ENCODE measurements at regions not wholly inside any gene's neighbourhood (a gene's known extent, or its start where the extent isn't known, plus 50 kb on each side); places are given as distances from the start of the nearest gene placed in this dataset.
A peak's percentile ranks its signal among the peaks of the same experiment; 100 is the strongest.

DNA sequence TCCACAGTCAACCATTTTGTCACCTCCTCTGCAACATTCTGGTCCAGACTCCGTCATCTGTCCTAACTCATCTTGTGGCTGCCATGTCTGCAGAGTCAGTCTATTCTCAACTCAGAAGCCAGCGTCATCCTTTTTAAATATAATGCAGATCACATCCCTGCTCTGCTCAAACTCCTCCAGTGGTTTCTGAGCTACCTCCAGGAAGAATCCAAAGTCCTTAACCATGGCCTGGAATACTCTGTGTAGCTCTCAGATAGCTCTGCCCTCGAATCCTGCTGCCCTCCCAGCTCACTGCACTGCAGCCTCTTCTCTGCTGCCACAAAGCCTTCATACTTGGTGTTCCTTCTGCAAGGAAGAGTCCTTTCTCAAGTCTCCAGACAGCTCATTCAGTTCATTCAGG is 190.8 kb downstream of the FOXO1 start:
- WGBS: 69% methylated on average over 3 of the region's 3 CpGs
- no peak overlapping the region for H3K9ac ChIP-seq (ENCODE audit: low read length)
- no peak overlapping the region for H3K27ac ChIP-seq (ENCODE audit: low read length, poor library complexity, severe bottlenecking)
- H4K91ac ChIP-seq (ENCODE audit: low read length): no peak overlapping the region
- no peak overlapping the region for H2BK15ac ChIP-seq (ENCODE audit: low read depth, poor library complexity, severe bottlenecking)
- H2AK5ac ChIP-seq (ENCODE audit: low read length, severe bottlenecking): no peak overlapping the region
- H3K9me3 ChIP-seq (ENCODE audit: control insufficient read depth, low read length): no peaks in the 10 kb centered on the region
- H4K8ac ChIP-seq (ENCODE audit: low read length): no peak overlapping the region
- H3K23ac ChIP-seq (ENCODE audit: low read length in 2 of 2): no peak overlapping the region
- no peak overlapping the region for H2AFZ ChIP-seq (ENCODE audit: low read depth, low read length)
- H2BK12ac ChIP-seq (ENCODE audit: low read length in 2 of 2): no peak overlapping the region
- H2BK120ac ChIP-seq (ENCODE audit: low read depth, low read length): no peak overlapping the region
- peaks cover 3% of the 10 kb centered on the region for H3K4me1 ChIP-seq (ENCODE audit: control insufficient read depth, insufficient read depth, low read depth, low read length)
- no peaks in the 10 kb centered on the region for H3K36me3 ChIP-seq (ENCODE audit: control insufficient read depth in 1 of 2, insufficient read depth in 2 of 2, low read depth in 1 of 2, low read length in 2 of 2)
- no peak overlapping the region for H3K18ac ChIP-seq (ENCODE audit: low read depth in 1 of 2, low read length in 2 of 2)
- no peak for DNase-seq
- no peak overlapping the region for H3K4me3 ChIP-seq (ENCODE audit: insufficient read depth in 1 of 2, low read depth in 1 of 2, low read length in 2 of 2)
- no peak overlapping the region for H3K14ac ChIP-seq (ENCODE audit: low read length in 2 of 2)
- H2BK5ac ChIP-seq (ENCODE audit: low read depth, low read length, poor library complexity, severe bottlenecking): no peak overlapping the region
- H3K27me3 ChIP-seq (ENCODE audit: control insufficient read depth in 1 of 2, insufficient read depth in 1 of 2, low read length in 2 of 2): no peaks in the 10 kb centered on the region
- H3K79me1 ChIP-seq (replicated peaks; ENCODE audit: low read length, poor library complexity, severe bottlenecking): no peaks in the 10 kb centered on the region
- H3K4ac ChIP-seq (ENCODE audit: low read depth in 1 of 2, low read length in 2 of 2): no peak overlapping the region
- H3K4me2 ChIP-seq (ENCODE audit: low read length, poor library complexity, severe bottlenecking): no peak overlapping the region

DNA sequence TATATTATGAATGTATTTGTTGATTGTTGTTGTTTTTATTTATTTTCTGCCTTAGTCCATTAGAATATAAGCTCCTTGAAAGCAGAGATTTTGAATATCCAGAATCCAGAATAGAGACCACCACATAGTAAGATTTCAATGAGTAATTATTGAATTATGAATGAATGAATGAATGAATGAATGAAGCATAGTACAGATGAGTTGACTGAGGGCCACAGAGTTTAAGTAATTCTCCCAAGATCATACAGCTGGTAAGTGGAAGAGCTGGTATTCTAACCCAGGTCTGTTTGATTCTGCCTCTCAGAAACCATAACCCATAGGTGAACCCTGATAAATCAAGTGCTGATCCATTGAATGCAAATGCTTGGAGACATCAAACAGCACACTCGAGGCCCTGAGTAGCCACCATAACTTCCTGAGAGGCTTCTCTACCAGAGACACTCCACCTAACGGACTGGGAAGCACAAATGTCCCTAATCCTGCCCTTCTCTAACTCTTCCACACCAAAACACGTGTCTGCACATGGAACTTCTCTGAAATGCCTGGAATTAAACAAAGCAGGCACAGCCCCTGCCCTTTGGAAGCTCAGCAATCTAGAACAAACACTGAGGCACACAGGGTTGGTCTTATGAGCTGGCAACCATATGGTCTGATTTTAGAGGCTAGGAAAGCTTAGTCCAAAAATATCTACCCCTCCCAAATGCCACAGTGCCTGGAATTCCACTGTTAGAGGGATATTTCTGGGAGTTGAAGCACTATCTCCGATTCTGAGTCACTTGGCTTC is 190.1 kb downstream of the FOXO1 start:
- no peak overlapping the region for H3K14ac ChIP-seq (ENCODE audit: low read length in 2 of 2)
- no peak overlapping the region for H2BK5ac ChIP-seq (ENCODE audit: low read depth, low read length, poor library complexity, severe bottlenecking)
- H3K4me3 ChIP-seq (ENCODE audit: insufficient read depth in 1 of 2, low read depth in 1 of 2, low read length in 2 of 2): no peak overlapping the region
- no peaks in the 10 kb centered on the region for H3K27me3 ChIP-seq (ENCODE audit: control insufficient read depth in 1 of 2, insufficient read depth in 1 of 2, low read length in 2 of 2)
- peak; percentile 1 for DNase-seq
- no peak overlapping the region for H2BK120ac ChIP-seq (ENCODE audit: low read depth, low read length)
- no peaks in the 10 kb centered on the region for H3K9me3 ChIP-seq (ENCODE audit: control insufficient read depth, low read length)
- no peak overlapping the region for H3K4ac ChIP-seq (ENCODE audit: low read depth in 1 of 2, low read length in 2 of 2)
- no peak overlapping the region for H2BK15ac ChIP-seq (ENCODE audit: low read depth, poor library complexity, severe bottlenecking)
- H3K4me2 ChIP-seq (ENCODE audit: low read length, poor library complexity, severe bottlenecking): no peak overlapping the region
- H3K79me1 ChIP-seq (replicated peaks; ENCODE audit: low read length, poor library complexity, severe bottlenecking): no peaks in the 10 kb centered on the region
- H2BK12ac ChIP-seq (ENCODE audit: low read length in 2 of 2): no peak overlapping the region
- no peaks in the 10 kb centered on the region for H3K36me3 ChIP-seq (ENCODE audit: control insufficient read depth in 1 of 2, insufficient read depth in 2 of 2, low read depth in 1 of 2, low read length in 2 of 2)
- no peak overlapping the region for H3K23ac ChIP-seq (ENCODE audit: low read length in 2 of 2)
- 46% methylated on average over 3 of the region's 4 CpGs for WGBS
- H4K91ac ChIP-seq (ENCODE audit: low read length): no peak overlapping the region
- H3K4me1 ChIP-seq (ENCODE audit: control insufficient read depth, insufficient read depth, low read depth, low read length): peaks cover 3% of the 10 kb centered on the region
- H3K18ac ChIP-seq (ENCODE audit: low read depth in 1 of 2, low read length in 2 of 2): no peak overlapping the region
- no peak overlapping the region for H3K27ac ChIP-seq (ENCODE audit: low read length, poor library complexity, severe bottlenecking)
- H4K8ac ChIP-seq (ENCODE audit: low read length): no peak overlapping the region
- no peak overlapping the region for H3K9ac ChIP-seq (ENCODE audit: low read length)
- no peak overlapping the region for H2AFZ ChIP-seq (ENCODE audit: low read depth, low read length)
- no peak overlapping the region for H2AK5ac ChIP-seq (ENCODE audit: low read length, severe bottlenecking)

DNA sequence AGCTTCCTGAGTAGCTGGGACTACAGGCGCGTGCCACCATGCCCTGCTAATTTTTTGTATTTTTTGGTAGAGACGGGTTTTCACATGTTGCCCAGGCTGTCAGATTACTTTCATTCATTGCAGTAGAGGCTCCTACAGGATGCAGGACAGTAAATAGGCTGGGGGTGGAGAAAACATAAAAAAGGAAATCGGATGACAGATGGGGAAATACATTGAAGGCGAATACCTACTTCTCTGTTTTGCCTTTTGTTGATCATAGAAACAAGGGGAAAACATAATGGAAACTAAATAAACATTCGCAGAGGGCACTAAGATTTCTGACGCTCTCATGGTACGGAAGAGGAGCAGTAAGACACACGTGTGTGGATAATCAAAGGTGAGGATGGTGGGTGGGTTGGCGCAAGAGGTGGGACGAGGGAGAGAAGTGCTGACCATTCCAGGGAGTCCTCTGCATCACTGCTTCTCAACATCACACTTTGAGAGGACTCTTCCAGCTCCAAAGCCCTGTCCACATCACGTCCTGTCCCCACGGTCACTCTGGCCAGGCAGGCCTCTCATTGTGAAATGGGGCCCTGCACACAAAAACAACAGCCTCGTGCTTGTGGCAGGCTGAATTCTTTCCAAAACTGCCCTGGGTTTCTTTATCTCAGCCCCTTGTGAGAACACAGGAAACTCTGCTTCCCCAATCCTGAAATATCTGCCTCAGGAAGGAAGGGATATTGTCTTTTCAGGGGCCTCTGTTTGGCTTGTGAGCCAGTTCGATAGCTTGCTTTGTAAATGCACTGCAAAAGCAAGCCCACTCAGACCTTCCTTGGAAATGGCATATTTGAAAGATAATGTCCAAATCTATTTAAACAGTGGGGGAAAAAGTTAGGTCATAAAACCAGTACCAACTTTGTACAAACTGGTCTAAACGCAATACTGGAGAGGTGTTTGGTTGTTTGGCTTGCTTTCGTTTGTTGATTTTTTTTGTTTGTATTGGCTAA is 188.5 kb downstream of the FOXO1 start:
- H2AK5ac ChIP-seq (ENCODE audit: low read length, severe bottlenecking): no peak overlapping the region
- no peak overlapping the region for H2BK5ac ChIP-seq (ENCODE audit: low read depth, low read length, poor library complexity, severe bottlenecking)
- H2BK15ac ChIP-seq (ENCODE audit: low read depth, poor library complexity, severe bottlenecking): no peak overlapping the region
- no peaks in the 10 kb centered on the region for H3K9me3 ChIP-seq (ENCODE audit: control insufficient read depth, low read length)
- H3K14ac ChIP-seq (ENCODE audit: low read length in 2 of 2): no peak overlapping the region
- H2BK12ac ChIP-seq (ENCODE audit: low read length in 2 of 2): no peak overlapping the region
- H4K91ac ChIP-seq (ENCODE audit: low read length): no peak overlapping the region
- H4K8ac ChIP-seq (ENCODE audit: low read length): no peak overlapping the region
- H3K4me1 ChIP-seq (ENCODE audit: control insufficient read depth, insufficient read depth, low read depth, low read length): peaks cover 2% of the 10 kb centered on the region
- H3K23ac ChIP-seq (ENCODE audit: low read length in 2 of 2): no peak overlapping the region
- H3K4me3 ChIP-seq (ENCODE audit: insufficient read depth in 1 of 2, low read depth in 1 of 2, low read length in 2 of 2): no peak overlapping the region
- 77% methylated on average over 16 of the region's 17 CpGs for WGBS
- H3K9ac ChIP-seq (ENCODE audit: low read length): no peak overlapping the region
- H3K18ac ChIP-seq (ENCODE audit: low read depth in 1 of 2, low read length in 2 of 2): no peak overlapping the region
- H3K79me1 ChIP-seq (replicated peaks; ENCODE audit: low read length, poor library complexity, severe bottlenecking): no peaks in the 10 kb centered on the region
- H3K27me3 ChIP-seq (ENCODE audit: control insufficient read depth in 1 of 2, insufficient read depth in 1 of 2, low read length in 2 of 2): no peaks in the 10 kb centered on the region
- H2AFZ ChIP-seq (ENCODE audit: low read depth, low read length): no peak overlapping the region
- no peak overlapping the region for H2BK120ac ChIP-seq (ENCODE audit: low read depth, low read length)
- H3K4me2 ChIP-seq (ENCODE audit: low read length, poor library complexity, severe bottlenecking): no peak overlapping the region
- H3K27ac ChIP-seq (ENCODE audit: low read length, poor library complexity, severe bottlenecking): no peak overlapping the region
- peak; percentile 1 for DNase-seq
- no peaks in the 10 kb centered on the region for H3K36me3 ChIP-seq (ENCODE audit: control insufficient read depth in 1 of 2, insufficient read depth in 2 of 2, low read depth in 1 of 2, low read length in 2 of 2)
- no peak overlapping the region for H3K4ac ChIP-seq (ENCODE audit: low read depth in 1 of 2, low read length in 2 of 2)

DNA sequence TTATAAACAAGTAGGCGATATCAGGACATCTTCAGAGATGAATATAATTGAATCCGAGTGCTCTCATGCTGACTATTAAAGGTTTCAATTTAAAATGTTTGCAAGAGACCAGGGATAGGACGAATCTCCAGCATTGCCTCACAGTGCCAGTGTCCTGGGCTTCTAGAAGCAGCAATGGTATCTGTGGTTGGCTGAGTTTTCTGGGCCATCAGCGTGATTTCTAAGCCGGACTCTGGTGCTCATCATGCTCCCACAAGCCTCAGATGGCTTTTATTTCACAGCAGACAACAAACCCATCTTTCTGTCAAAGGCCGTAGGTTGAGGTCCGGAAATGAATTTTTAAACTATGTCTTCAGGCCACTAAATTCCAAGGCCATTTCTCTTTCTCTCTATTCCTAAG is 187.7 kb downstream of the FOXO1 start:
- H4K91ac ChIP-seq (ENCODE audit: low read length): no peak overlapping the region
- peaks cover 2% of the 10 kb centered on the region for H3K4me1 ChIP-seq (ENCODE audit: control insufficient read depth, insufficient read depth, low read depth, low read length)
- no peak overlapping the region for H3K4me2 ChIP-seq (ENCODE audit: low read length, poor library complexity, severe bottlenecking)
- no peak for DNase-seq
- 98% methylated on average over 7 of the region's 7 CpGs for WGBS
- H2AFZ ChIP-seq (ENCODE audit: low read depth, low read length): no peak overlapping the region
- H3K27ac ChIP-seq (ENCODE audit: low read length, poor library complexity, severe bottlenecking): no peak overlapping the region
- no peak overlapping the region for H2AK5ac ChIP-seq (ENCODE audit: low read length, severe bottlenecking)
- no peak overlapping the region for H2BK5ac ChIP-seq (ENCODE audit: low read depth, low read length, poor library complexity, severe bottlenecking)
- no peak overlapping the region for H2BK12ac ChIP-seq (ENCODE audit: low read length in 2 of 2)
- peaks cover 0 to 1% of the 10 kb centered on the region in 2 experiments for H3K27me3 ChIP-seq (ENCODE audit: control insufficient read depth in 1 of 2, insufficient read depth in 1 of 2, low read length in 2 of 2)
- H2BK120ac ChIP-seq (ENCODE audit: low read depth, low read length): no peak overlapping the region
- H3K14ac ChIP-seq (ENCODE audit: low read length in 2 of 2): no peak overlapping the region
- H3K4me3 ChIP-seq (ENCODE audit: insufficient read depth in 1 of 2, low read depth in 1 of 2, low read length in 2 of 2): no peak overlapping the region
- no peak overlapping the region for H3K4ac ChIP-seq (ENCODE audit: low read depth in 1 of 2, low read length in 2 of 2)
- no peak overlapping the region for H2BK15ac ChIP-seq (ENCODE audit: low read depth, poor library complexity, severe bottlenecking)
- H3K9me3 ChIP-seq (ENCODE audit: control insufficient read depth, low read length): no peaks in the 10 kb centered on the region
- no peak overlapping the region for H4K8ac ChIP-seq (ENCODE audit: low read length)
- no peaks in the 10 kb centered on the region for H3K36me3 ChIP-seq (ENCODE audit: control insufficient read depth in 1 of 2, insufficient read depth in 2 of 2, low read depth in 1 of 2, low read length in 2 of 2)
- no peaks in the 10 kb centered on the region for H3K79me1 ChIP-seq (replicated peaks; ENCODE audit: low read length, poor library complexity, severe bottlenecking)
- no peak overlapping the region for H3K18ac ChIP-seq (ENCODE audit: low read depth in 1 of 2, low read length in 2 of 2)
- no peak overlapping the region for H3K23ac ChIP-seq (ENCODE audit: low read length in 2 of 2)
- H3K9ac ChIP-seq (ENCODE audit: low read length): no peak overlapping the region
